NCI-H82 (cell line): ENCODE measurements at regions not wholly inside any gene's neighbourhood (a gene's known extent, or its start where the extent isn't known, plus 50 kb on each side); places are given as distances from the start of the nearest gene placed in this dataset.

Source experiments
- DNase-seq: peaks from one replicate; lab custom pipeline; 2025; lab: John Stamatoyannopoulos, UW

- DNase-seq: no peak
Observed at GRCh38 chr4:144202081-144202480, 61.6 kb upstream of the GYPA start.

- no peak for DNase-seq
Observed at GRCh38 chr4:144203155-144203554, 62.6 kb upstream of the GYPA start.

GRCh38 chr4:144204431-144204830 lies 63.9 kb upstream of the GYPA start:
- no peak for DNase-seq

GRCh38 chr4:144206711-144207110 lies 66.2 kb upstream of the GYPA start:
- no peak for DNase-seq

GRCh38 chr4:144208074-144208473 lies 67.6 kb upstream of the GYPA start:
- no peak for DNase-seq

GRCh38 chr4:144209491-144209890 lies 69.0 kb upstream of the GYPA start:
- peak; percentile 67 for DNase-seq

- no peak for DNase-seq
Observed at GRCh38 chr4:144213371-144213770, 72.9 kb upstream of the GYPA start.

GRCh38 chr4:144223149-144223548 lies 82.6 kb upstream of the GYPA start:
- DNase-seq: no peak

GRCh38 chr4:144223661-144224060 lies 83.1 kb upstream of the GYPA start:
- no peak for DNase-seq

GRCh38 chr4:144259285-144259684 lies 118.8 kb upstream of the GYPA start:
- DNase-seq: no peak

GRCh38 chr4:144267084-144267483 lies 126.6 kb upstream of the GYPA start:
- DNase-seq: no peak

GRCh38 chr4:144280688-144281087 lies 140.2 kb upstream of the GYPA start:
- DNase-seq: no peak

GRCh38 chr4:144283526-144283925 lies 143.0 kb upstream of the GYPA start:
- no peak for DNase-seq

- DNase-seq: no peak
Observed at GRCh38 chr4:144284026-144284425, 143.5 kb upstream of the GYPA start.

GRCh38 chr4:144288011-144288903 lies 147.7 kb upstream of the GYPA start:
- peak; percentile 38 for DNase-seq

- no peak for DNase-seq
Observed at GRCh38 chr4:144289667-144290428, 149.3 kb upstream of the GYPA start.

- DNase-seq: no peak
Observed at GRCh38 chr4:144291164-144291563, 150.6 kb upstream of the GYPA start.

- no peak for DNase-seq
Observed at GRCh38 chr4:144294211-144294610, 153.7 kb upstream of the GYPA start.

- DNase-seq: no peak
Observed at GRCh38 chr4:144295286-144295995, 154.9 kb upstream of the GYPA start.

- no peak for DNase-seq
Observed at GRCh38 chr4:144296941-144297340, 156.4 kb upstream of the GYPA start.

- DNase-seq: no peak
Observed at GRCh38 chr4:144298519-144298918, 158.0 kb upstream of the GYPA start.

GRCh38 chr4:144300616-144301015 lies 160.1 kb upstream of the GYPA start:
- peak; percentile 53 for DNase-seq
